Activated CD8-positive, alpha-beta T cell treated with anti-CD3 and anti-CD28 coated beads for 36 hours (primary cell): ENCODE measurements at regions not wholly inside any gene's neighbourhood (a gene's known extent, or its start where the extent isn't known, plus 50 kb on each side); places are given as distances from the start of the nearest gene placed in this dataset.

Source experiments
- ATAC-seq: fragments of 200-7000 bp; cut with Tn5 transposase; one replicate; pipeline ENCODE4 v1.10.0; 2021; ENCODE audit warnings: mild to moderate bottlenecking, moderate library complexity
- CTCF ChIA-PET: fragments of 350-600 bp; sonication (Branson Sonifier 250); formaldehyde crosslinking; loops from one replicate; lab custom pipeline; 2021; ENCODE audit warnings: antibody characterized with exemption; lab: Charles Lee
- POLR2A ChIA-PET: fragments of 350-600 bp; sonication (Branson Sonifier 250); formaldehyde crosslinking; loops from one replicate; lab custom pipeline; 2021; ENCODE audit warnings: antibody characterized with exemption; lab: Charles Lee
- DNase-seq: peaks from one replicate; pipeline ENCODE4 v3.0.0-alpha.2; 2020
- H3K27ac Mint-ChIP-seq: one replicate; pipeline ENCODE4 v1.8.0; 2021; ENCODE audit warnings: mild to moderate bottlenecking, mixed read lengths
- H3K27me3 Mint-ChIP-seq: one replicate; pipeline ENCODE4 v1.8.0; 2021; ENCODE audit warnings: mixed read lengths
- H3K36me3 Mint-ChIP-seq: one replicate; pipeline ENCODE4 v1.8.0; 2021; ENCODE audit warnings: low read depth, mixed read lengths
- H3K4me1 Mint-ChIP-seq: one replicate; pipeline ENCODE4 v1.8.0; 2021; ENCODE audit warnings: low read depth, mixed read lengths
- H3K4me3 Mint-ChIP-seq: one replicate; pipeline ENCODE4 v1.8.0; 2021; ENCODE audit warnings: mild to moderate bottlenecking, moderate library complexity, mixed read lengths
- H3K9me3 Mint-ChIP-seq: one replicate; pipeline ENCODE4 v1.8.0; 2021; ENCODE audit warnings: mixed read lengths
- intact Hi-C: fragments of 100-400 bp; cut with micrococcal nuclease; formaldehyde crosslinking; loops from one replicate; pipeline ENCODE4 v1.10.0; 2022
- TF ChIP-seq, protein P1 (sequence below): fragments of 200-600 bp; IDR thresholded peaks from one replicate; pipeline ENCODE4 v1.8.0; 2022; ENCODE audit warnings: antibody characterized with exemption, mild to moderate bottlenecking

DNA sequence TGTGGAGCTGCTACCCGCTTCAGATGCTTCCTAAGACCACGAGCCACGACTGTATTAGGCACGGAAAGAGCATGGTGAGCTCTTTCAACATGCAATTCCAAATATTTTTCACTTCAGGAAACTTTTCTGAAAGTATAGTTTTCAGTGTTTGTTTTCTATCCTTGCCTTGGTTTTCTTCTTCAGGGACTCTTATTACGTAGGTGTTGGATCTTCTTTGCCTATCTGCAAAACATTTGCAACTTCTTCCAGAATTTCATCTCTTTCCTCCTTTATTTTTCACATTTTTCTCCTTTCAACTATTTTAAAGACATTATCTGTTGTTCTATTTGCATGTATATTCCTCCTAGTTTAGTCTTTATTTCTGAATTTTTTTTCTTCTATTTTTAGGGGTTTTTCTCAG lies 148.9 kb upstream of the LSM14A start:
- no peak for ATAC-seq
- intact Hi-C loops, result no loop called here
- no peak for DNase-seq
- no peaks in the 10 kb centered on the region for H3K4me1 Mint-ChIP-seq
- ChIA-PET POLR2A (no interaction called here), CTCF (no interaction called here)
- peaks cover 14% of the 10 kb centered on the region for H3K9me3 Mint-ChIP-seq
- no peak overlapping the region for H3K4me3 Mint-ChIP-seq
- no peaks in the 10 kb centered on the region for H3K36me3 Mint-ChIP-seq
- TF ChIP-seq, protein P1, sequence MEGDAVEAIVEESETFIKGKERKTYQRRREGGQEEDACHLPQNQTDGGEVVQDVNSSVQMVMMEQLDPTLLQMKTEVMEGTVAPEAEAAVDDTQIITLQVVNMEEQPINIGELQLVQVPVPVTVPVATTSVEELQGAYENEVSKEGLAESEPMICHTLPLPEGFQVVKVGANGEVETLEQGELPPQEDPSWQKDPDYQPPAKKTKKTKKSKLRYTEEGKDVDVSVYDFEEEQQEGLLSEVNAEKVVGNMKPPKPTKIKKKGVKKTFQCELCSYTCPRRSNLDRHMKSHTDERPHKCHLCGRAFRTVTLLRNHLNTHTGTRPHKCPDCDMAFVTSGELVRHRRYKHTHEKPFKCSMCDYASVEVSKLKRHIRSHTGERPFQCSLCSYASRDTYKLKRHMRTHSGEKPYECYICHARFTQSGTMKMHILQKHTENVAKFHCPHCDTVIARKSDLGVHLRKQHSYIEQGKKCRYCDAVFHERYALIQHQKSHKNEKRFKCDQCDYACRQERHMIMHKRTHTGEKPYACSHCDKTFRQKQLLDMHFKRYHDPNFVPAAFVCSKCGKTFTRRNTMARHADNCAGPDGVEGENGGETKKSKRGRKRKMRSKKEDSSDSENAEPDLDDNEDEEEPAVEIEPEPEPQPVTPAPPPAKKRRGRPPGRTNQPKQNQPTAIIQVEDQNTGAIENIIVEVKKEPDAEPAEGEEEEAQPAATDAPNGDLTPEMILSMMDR, result no peak
- no peak overlapping the region for H3K27ac Mint-ChIP-seq
- H3K27me3 Mint-ChIP-seq, result peaks cover 14% of the 10 kb centered on the region

DNA sequence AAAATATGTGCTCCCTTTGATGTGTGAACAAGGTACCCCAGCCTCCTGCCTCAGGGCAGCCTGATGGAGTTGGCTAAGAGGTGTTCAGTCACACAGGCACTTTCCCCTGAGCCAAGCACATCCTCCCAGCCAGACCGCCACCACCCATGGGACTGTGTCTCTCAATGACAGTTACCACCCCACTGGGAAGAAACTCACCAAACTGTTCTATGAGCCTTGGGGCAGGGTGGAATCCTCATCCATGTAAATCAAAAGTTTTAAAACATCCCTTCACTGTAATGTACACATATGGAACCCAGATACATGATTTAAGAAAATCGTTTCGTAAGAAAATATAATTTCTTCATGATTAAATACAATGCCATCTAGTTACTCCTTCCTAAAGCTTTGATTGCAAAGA lies 138.4 kb upstream of the LSM14A start:
- no peaks in the 10 kb centered on the region for H3K36me3 Mint-ChIP-seq
- no peak overlapping the region for H3K27ac Mint-ChIP-seq
- ATAC-seq, result no peak
- TF ChIP-seq, protein P1, result no peak
- POLR2A ChIA-PET, result interaction anchor here (0.6 kb wide), 1 partner anchor 158 kb away, joined by 4 read pairs; no protein-coding TSS in a partner anchor
- no peaks in the 10 kb centered on the region for H3K4me1 Mint-ChIP-seq
- no peak for DNase-seq
- H3K27me3 Mint-ChIP-seq, result peaks cover 9% of the 10 kb centered on the region
- CTCF ChIA-PET, result interaction anchor here (1.2 to 2.3 kb wide), 2 partner anchors 8 to 112 kb away, joined by 3 to 9 read pairs; no protein-coding TSS in a partner anchor
- no peak overlapping the region for H3K4me3 Mint-ChIP-seq
- intact Hi-C loops, result no loop called here
- no peaks in the 10 kb centered on the region for H3K9me3 Mint-ChIP-seq

DNA sequence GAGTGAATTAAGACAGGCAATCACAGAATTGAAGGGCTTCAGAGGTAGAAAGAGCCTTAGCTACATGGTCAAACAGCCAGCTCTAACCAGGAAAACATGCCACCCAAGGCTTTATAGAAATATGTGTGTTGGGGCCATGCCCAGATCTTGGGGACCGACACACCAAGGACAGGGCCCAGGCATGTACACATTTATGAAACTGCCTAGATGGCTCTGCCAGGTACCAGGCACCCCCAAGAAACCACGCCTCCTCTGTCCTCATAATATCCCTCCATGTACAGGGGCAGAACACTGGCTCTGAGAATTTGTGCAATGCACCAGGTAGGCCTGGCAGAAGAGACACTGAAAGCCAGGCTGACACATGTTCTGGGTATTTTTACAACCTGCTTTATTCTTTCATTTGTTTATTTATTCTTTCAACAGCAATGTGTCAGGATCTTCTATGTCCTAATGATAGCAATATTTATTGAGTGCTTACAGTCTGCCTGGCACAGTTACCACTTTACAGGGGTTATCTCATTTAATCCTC lies 137.9 kb upstream of the LSM14A start:
- DNase-seq (no peak), ATAC-seq (no peak)
- intact Hi-C loops, result no loop called here
- TF ChIP-seq, protein P1, result no peak
- Mint-ChIP-seq H3K36me3 (no peaks in the 10 kb centered on the region), H3K4me3 (no peak overlapping the region), H3K4me1 (no peaks in the 10 kb centered on the region), H3K9me3 (no peaks in the 10 kb centered on the region), H3K27me3 (peaks cover 11% of the 10 kb centered on the region), H3K27ac (no peak overlapping the region)
- ChIA-PET CTCF (interaction anchor here (2.3 kb wide), 1 partner anchor 8 kb away, joined by 9 read pairs; no protein-coding TSS in a partner anchor), POLR2A (no interaction called here)

DNA sequence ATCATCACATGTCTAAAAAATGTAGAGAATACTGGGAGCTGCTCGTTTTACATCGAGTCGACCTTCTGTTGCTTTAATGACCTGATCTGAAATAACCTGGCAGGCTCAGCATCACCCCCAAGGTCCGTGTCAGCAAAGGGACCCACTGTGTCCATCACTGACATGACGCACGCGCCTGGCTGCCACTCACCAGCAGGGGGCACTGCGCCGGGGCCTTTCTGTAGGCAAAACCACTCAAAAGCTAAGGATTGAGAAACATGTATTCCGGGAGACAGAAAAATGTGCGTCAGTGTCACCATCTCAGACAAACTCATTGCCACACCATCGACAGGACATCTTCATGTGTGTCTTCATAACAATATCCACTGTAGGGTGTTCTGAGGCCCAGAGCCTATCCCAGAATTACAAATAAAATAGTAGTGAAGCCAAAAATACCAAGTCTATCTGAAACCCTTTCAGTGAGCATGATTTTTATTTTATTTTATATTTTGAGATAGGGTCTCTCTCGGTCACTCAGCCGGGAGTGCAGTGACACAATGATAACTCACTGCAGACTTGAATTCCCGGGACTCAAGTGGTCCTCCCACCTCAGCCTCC lies 130.3 kb upstream of the LSM14A start:
- no peak overlapping the region for H3K4me3 Mint-ChIP-seq
- peak; percentile 74 for ATAC-seq

More for the DNA sequence above, 130.3 kb upstream of the LSM14A start:
- Mint-ChIP-seq H3K9me3 (peaks cover 3% of the 10 kb centered on the region), H3K36me3 (no peaks in the 10 kb centered on the region), H3K4me1 (no peaks in the 10 kb centered on the region), H3K27me3 (peaks cover 19% of the 10 kb centered on the region), H3K27ac (no peak overlapping the region)
- DNase-seq, result peak; percentile 88
- ChIA-PET POLR2A (no interaction called here), CTCF (interaction anchor here (0.6 to 4.3 kb wide), 44 partner anchors 9 to 590 kb away, joined by 3 to 43 read pairs (median 4); no protein-coding TSS in a partner anchor)
- TF ChIP-seq, protein P1, result peak; percentile 97
- intact Hi-C loops, result loop anchor here (2.0 kb wide), 1 partner anchor 103 kb away; no protein-coding TSS in a partner anchor
